NCI-H187 treated with DMSO at 0.1 percent for 48 hours (cell line): ENCODE measurements at regions not wholly inside any gene's neighbourhood (a gene's known extent, or its start where the extent isn't known, plus 50 kb on each side); places are given as distances from the start of the nearest gene placed in this dataset.
A peak's percentile ranks its signal among the peaks of the same experiment; 100 is the strongest.
"Not testable (repeated sequence)": the region's sequence is repeated elsewhere in the genome, so short reads cannot be mapped to it uniquely, and the experiment has no call there.

Experiments used
- DNase-seq: peaks from one replicate; lab custom pipeline; 2025; lab: John Stamatoyannopoulos, UW

DNA sequence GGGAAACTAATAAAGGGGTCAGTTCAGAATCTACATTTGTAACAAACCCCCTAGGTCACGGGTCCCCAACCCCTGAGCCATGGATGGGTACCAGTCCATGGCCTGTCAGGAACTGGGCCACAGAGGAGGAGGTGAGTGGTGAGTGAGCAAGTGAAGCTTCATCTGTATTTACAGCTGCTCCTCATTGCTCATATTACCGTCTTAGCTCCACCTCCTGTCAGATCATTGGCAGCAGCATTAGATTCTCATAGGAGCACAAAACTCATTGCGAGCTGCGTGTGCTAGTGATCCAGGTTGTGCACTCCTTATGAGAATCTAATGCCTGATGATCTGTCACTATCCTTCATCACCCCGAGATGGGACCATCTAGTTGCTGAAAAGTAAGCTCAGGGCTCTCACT is 88.4 kb upstream of the MPP7 start:
- no peak for DNase-seq

DNA sequence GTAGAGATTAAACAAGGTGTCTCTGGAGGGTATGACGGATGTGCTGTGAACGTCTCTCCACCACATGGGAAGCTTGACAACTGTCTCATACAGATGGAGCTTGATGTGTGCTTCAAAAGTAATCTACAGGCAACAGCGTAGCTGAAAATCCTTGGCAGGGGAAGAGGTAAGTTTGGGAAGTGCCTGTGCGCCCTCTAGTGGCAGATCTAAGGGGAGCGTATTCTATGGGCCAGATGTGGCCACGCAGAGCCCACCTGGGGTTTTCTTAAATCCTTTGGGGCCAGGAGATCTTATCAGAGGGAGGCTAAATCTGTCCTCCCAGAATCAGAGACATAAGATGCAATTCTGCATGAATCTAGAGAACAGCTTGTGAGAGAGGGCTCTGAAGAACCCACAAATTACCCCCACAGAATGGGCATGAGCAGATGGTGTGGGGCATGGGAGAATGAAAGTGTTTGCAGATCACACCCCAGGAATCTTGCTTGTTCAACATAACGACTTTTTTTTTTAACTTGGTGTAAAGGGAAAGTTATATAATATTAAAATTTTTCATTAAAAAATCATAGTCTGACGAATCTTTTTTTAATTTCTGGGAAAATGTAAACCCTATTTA is 91.2 kb upstream of the MPP7 start:
- peak; percentile 11 for DNase-seq

DNA sequence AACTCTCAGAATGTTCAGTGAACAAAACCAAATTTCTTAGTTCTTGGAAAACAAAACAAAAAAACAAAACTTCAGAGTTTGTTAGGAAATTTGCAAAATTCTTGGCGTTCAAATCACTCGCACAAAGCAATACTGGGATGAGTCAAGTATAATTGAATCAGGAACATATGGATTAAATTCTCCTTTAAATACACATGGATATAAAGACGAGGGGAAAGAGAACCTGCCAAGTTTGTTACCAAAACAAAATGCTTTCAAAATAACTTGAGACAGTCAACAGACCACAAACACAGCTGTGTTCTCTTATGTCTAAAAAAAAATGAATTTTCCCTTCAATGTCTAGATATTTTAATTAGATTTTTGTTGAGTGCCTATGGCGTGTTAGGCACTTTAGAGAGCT is 93.5 kb upstream of the MPP7 start:
- no peak for DNase-seq

DNA sequence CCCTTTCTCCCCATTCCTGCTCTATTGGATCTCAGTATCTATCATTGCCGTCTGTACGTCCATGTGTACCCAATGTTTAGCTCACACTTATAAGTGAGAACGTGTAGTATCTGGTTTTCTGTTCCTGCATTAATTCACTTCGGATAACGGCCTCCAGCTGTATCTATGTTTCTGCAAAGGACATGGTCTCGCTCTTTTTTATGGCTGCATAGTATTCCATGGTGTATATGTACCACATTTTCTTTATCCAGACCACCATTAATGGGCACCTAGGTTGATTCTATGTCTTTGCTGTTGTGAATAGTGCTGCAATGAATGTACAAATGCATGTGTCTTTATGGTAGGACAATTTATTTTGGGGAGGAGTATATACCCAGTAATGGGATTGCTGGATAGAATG is 94.4 kb upstream of the MPP7 start:
- no peak for DNase-seq

DNA sequence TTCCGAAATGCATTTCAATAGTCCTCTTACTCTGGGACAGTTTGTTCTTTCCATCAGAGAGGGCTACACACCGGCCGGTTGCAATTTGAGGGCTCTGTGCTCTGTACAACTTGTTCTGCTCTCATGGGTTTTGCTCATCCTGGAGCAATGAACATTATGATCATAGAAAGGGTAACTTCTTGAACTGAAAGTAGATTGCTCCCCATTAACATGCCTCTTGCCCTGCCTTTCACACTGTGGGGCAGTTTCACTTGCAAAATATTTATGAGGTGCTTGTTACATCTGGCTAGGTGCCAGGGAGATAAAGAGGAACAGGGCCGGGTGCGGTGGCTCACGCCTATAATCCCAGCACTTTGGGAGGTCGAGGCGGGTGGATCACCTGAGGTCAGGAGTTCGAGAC is 97.3 kb upstream of the MPP7 start:
- no peak for DNase-seq

DNA sequence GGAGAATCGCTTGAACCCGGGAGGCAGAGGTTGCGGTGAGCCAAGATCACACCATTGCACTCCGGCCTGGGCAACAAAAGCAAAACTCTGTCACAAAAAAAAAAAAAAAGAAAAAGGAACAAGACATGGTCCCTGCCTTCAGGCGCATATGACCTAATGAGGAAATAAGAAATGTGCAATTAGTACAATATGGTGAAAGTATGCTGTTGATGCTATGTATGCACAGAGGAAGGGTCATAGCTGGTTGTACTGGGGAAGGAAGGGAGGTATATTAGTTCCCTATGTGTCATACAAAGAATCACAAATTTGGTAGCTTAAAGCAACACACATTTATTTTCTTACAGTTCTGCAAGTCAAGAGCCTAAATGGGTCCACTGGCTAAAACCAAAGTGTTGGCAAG is 97.8 kb upstream of the MPP7 start:
- DNase-seq: no peak

DNA sequence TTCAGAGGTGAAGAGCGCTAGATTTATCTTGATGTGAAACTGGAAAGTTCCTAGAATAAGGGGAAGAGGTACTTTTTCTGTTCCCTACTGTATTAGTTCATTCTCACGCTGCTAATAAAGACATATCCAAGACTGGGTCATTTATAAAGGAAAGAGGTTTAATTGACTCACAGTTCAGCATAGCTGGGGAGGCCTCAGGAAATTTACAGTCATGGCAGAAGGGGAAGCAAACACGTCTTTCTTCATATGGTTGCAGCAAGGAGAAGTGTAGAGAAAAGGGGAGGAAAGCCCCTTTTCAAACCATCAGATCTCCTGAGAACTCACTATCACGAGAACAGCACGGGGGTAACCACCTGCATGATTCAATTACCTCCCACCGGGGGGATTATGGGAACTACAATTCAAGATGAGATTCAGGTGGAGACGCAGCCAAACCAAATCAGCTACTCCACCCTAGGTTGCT is 99.8 kb upstream of the MPP7 start:
- DNase-seq: not testable (repeated sequence)

DNA sequence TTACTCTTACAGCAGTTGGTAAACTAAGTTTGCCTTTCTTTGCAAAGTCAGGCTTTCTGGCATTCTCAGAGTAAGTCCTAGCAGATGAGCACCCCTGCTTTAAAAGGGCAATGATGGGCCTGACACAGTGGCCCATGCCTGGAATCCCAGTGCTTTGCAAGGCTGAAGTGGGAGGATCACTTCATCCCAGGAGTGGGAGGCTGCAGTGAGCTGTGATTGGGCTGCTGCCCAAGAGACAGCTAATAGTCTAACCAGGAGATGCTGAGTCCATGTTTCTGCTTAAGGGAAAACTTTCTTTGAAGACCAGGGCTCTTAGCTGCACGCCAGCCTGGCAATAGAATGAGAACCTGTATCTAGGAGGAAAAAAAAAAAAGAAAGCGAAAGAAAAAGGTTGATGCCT is 100.2 kb upstream of the MPP7 start:
- no peak for DNase-seq

DNA sequence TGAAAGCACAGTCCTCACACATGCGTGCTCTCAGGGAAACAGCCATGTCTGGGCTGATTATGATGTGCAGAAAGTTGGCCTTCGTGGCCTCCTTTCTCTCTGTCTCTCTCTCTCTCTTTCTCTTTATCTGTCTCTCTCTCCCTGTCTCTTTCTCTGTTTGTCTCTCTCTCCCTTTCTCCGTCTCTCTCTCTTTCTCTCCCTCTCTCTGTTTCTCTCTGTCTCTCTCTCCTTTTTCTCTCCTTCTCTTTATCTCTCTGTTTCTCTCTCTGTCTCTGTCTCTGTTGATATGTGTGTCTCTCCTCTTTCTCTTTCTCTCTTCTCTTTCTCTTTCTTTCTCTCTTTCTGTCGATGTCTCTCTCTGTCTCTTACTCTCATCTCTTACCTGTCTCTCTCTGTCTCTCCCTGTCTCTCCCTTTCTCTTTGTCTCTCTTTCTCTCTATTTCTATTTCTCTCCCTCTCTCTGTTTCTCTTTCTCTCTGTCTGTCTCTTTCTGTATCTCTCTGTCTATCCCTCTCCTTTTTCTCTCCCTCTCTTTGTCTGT is 105.4 kb upstream of the MPP7 start:
- DNase-seq: no peak

DNA sequence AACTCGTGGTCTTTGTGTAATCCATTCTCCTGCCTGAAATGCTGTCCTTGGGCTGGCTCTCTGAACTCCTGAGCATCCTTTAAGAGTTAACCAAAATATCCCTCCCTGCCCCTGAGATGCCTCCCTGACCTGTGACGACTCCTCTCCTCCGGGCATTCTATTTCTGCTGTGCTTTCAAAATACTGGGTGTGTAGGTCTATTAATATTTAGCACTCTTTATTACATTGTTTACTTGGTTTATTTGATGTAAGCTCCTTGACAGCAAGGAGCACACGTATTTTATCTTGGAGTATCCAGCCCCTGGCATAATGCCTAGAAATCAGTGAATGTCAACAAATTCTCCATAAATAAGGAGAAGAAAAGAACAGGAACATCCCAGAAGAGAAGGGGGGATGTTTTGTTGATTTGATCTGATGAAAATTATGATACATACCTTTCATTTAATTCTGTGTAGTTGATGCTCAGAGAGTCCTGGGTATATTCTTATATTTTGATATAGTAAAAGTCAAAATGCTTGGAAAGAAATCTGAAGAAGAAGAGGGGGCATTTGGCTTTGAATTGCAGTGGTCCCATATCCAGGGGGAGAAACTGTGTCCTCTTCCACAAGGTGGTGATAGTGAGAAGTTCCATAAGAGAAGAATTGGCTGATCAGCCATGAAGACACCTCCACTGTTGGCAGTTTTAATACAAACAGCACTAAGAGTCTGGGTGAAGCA is 107.7 kb upstream of the MPP7 start:
- no peak for DNase-seq

DNA sequence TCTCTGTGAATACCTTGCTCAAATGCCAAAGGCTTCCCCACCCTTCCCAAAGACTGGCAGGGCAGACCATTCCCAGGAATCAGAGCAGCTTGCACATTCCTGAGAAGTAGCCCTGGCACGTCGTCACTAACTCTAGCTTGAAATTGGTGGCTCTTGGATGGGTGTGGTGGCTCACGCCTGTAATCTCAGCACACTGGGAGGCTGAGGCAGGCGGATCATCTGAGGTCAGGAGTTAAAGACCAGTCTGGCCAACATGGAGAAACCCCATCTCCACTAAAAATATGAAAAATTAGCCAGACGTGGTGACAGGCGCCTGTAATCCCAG is 108.2 kb upstream of the MPP7 start:
- no peak for DNase-seq

DNA sequence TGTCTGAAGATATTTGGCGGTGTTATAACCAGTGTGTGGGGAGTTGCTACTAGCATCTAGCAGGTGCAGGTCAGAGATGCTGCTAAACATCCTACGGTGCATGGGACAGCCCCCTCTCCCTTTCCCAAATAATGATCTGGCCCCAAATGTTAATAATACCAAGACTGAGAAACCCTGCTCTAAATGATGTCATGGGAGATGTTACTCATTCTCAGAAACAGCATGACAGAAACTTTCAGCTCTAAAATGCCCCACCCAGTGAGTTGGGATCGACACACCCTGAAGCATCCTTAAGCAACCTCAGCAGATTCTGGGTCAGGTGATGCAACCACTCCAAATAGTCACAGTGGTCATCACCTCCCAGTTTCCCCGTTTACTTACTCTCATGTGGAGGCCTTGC is 108.8 kb upstream of the MPP7 start:
- no peak for DNase-seq

DNA sequence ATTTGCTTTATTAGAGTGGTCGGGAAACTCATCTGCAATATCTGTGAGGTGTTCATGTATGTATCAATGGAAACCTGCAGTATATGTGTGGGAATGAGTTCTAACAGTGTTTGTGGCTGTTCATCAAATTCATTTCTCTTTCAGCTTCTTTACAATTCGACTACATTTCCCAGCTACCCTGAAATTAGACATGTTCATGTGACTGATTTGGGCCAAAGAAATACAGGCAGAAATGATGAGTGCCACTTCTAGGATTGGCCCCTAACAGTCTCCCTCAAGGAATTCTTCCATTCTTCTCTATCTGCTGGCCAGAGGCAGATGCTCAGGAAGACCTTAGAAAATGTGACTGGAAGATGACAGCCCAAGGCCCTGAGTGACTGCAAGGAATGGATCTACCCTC is 114.8 kb upstream of the WAC start:
- no peak for DNase-seq

DNA sequence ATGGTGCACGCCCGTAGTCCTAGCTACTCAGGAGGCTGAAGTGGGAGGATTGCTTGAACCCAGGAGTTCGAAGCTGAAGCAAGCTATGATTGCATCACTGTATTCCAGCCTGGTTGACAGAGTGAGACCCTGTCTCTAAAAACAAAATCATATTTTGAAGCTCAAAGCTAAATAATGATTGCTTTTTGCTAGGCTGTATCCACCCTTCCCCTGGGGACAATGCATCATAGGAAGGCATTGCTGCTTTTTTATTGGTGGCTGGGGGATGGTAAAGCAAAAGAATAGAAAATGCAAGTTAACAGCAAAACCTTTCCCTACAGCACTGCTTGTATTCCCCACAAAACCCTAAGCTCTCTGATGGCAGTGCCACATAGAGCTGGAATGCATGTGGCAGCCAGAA is 107.5 kb upstream of the WAC start:
- DNase-seq: no peak

DNA sequence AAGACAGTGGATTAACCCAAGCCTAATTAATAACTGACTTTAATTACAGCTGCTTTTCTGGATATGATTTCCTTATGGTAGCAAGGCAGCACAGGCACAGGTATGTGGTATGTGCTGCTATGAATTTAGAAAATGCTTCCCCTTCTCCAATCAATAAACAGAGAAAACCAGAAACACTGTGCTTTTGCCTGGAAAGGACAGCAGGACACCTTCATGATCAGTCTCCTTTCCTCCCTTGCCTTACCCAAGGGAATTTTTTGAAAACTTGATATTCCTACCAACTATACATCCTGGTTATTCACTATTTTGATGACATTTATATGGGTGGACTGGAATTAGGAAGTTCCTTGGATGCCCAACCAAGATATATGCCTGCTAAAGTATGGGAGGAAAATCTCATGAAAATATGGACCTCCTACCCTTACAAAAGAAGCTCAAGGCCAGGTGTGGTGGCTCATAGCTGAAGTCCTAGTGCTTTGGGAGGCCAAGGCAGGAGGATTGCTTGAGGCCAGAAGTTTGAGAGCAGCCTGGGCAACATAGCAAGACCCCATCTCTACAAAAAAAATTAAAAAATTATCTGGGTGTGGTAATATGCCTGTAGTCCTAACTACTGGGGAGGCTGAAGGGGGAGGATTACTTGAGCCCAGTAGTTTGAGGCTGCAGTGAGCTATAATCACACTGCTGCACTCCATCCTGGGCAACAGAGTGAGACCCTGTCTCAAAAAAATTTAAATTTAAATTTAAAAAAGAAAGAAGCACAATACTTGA is 106.3 kb upstream of the WAC start:
- DNase-seq: no peak

DNA sequence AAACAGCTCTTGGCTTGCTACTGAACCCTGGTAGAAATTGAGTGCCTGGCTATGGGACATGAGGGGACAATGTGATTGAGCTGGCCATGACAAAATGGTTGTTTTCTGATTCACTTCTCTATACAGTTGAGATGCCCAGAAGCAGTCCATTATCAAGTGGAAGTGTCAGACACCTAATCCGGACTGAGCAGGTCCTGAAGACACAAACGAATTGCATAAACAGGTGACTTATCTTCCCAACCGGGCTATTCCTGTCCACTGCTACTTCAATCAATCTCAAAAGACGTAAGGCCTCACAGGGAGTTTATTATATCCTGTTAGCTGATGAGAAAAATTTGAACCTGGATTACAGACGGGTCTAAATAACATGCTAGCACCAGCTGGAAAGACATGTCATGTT is 105.5 kb upstream of the WAC start:
- DNase-seq: no peak

DNA sequence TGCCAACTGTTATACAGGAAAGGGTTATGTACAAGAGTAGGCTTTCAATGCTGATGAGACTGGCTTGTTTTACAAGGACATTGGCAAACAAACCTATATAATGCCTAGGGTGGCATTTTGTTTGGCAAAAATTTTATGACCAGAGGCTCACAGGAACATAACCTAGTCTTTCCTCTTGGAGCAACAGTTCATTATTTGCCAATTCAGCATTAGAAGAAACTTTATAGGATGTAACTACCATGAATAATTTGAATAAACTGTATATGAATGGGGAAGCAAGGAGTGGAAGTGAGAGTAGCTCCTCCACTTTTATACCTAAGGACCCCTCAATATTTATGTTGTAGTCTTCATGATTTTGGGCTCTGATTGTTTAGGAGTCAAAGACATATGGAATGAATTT is 103.9 kb upstream of the WAC start:
- DNase-seq: no peak

DNA sequence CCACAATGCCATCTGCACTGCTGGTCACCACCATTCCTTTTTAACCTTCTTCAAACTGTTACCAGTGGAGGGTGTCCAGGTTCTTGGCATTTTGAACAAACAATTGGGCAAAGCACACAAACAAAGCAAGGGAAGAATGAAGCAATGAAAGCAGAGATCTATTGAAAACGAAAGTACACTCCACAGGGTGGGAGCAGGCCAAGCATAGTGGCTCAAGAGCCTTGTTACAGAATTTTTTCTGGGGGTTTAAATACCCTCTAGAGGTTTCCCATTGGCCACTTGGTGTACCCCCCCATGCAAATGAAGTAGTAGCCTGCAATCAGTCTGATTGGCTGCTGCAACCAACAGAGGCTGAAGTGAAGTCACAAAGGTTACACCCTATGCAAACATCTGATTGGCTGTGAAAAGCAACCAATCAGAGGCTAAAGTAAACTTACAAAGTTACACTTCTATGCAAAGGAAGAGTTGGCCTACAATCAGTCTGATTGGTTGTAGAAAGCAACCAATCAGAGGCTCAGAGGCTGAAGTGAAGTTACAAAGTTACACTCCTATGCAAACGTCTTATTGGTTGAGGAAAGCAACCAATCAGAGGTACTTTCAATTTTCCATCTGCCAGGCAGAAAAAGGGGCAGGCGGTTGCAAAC is 103.2 kb upstream of the WAC start:
- DNase-seq: no peak

DNA sequence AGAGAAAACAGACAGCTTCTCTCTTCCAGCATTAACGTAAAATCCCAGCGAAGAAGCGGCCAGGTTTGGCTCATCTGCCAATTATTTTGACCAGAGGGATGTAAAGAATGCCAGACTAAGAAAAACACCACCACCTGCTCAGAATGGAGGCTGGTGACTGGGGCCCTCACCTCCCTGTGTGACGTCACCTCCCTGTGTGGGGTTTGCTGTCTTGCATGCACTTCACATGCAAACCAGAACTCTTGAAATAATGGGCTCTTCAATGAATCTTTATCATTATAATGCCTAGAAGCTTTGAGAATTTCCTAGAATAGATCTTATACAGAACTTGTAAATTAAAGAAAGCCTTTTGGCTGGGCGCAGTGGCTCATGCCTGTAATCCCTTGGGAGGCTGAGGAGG is 101.8 kb upstream of the WAC start:
- no peak for DNase-seq

DNA sequence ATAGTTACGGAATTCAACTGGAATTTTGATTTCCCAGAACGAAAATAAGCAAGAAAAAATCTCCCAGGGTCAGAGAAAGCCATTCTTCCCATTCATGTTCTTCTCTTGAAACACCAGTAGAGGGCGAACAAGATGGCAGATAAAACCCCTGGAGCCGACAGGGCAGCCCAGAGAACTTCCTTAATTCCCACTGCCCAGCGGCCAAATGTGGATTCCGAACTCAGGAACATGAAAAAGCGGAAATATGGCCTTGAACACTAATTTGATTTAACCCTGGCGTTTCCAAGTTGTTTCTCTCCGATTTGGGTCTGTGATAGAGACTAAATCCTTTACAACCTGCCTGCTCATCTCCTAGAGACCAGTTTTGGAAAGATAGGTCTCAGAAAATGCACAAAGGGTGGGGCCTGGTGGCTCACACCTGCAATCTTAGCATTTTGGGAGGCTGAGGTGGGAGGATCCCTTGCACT is 100.7 kb upstream of the WAC start:
- no peak for DNase-seq

DNA sequence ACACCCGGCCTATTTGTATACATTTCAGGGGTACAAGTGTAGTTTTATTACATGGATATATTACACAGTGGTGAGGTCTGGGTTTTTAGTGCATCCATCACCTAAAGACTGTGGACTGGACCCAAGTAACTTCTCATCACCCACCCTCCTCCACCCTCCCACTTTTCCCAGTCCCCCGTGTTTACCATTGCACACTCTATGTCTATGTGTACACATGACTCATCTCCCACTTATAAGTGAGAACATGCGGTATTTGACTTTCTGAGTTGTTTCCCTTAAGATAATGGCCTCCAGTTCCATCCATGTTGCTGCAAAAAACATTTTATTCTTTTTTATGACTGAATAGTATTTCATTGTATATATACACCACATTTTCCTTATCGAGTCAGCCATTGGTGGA is 98.9 kb upstream of the WAC start:
- no peak for DNase-seq

DNA sequence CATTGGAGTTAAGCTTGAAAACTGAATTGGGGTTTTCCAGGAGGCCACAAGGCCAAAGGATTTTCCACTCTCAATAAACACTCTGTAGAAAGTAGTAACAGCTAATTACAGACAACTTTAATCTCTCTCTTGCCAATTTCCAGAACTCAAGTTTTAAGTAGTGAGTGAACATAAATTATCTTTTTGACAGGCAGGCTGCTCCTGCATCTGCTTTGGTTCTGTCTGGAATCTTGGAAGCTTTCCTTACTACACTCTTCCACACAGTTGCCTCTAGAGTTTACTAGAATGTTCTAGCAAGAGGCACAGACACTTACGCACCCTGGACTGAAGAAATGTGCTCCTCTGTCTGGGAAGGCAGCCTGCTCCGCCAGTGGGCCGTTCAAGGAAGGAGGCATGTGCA is 90.5 kb upstream of the WAC start:
- DNase-seq: no peak

DNA sequence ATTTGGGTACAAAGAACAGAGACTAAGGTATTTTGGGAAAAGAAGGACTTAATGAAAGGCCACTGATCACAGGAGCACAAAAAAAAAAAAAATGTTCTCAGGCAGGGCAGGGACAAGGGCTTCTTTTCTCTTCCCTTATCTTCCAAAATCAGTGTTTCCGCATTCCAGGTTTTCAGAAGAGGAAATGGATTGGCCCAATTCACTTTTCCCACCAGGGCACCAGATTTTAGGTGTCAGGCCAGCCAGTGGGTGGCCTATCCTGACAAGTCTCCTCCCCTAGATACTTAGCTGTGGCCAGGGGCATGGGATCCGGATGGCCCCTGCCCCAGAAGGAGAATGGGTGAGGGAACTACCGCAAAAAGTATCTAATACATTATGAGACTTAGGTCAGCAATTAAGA is 88.9 kb upstream of the WAC start:
- DNase-seq: no peak
